RPMI7951 (cell line): ENCODE measurements at regions not wholly inside any gene's neighbourhood (a gene's known extent, or its start where the extent isn't known, plus 50 kb on each side); places are given as distances from the start of the nearest gene placed in this dataset.
A peak's percentile ranks its signal among the peaks of the same experiment; 100 is the strongest.
"Not testable (repeated sequence)": the region's sequence is repeated elsewhere in the genome, so short reads cannot be mapped to it uniquely, and the experiment has no call there.

ENCODE experiments used
- DNase-seq: peaks from one replicate; pipeline ENCODE4 v3.0.0-alpha.2; 2012; ENCODE audit warnings: low read depth

GRCh38 chr1:19591482-19592091 lies 52.5 kb upstream of the NBL1 start:
- no peak for DNase-seq

GRCh38 chr1:19585507-19585906 lies 58.6 kb upstream of the NBL1 start:
- DNase-seq, result no peak

GRCh38 chr1:19582318-19582717 lies 61.8 kb upstream of the NBL1 start:
- DNase-seq, result peak; percentile 34

- no peak for DNase-seq
Measured at GRCh38 chr1:19581381-19581780, 62.7 kb upstream of the NBL1 start.

- no peak for DNase-seq
Measured at GRCh38 chr1:19577561-19577960, 66.5 kb upstream of the NBL1 start.

GRCh38 chr1:19577036-19577435 lies 67.1 kb upstream of the NBL1 start:
- peak; percentile 36 for DNase-seq

GRCh38 chr1:19569786-19570185 lies 74.3 kb upstream of the NBL1 start:
- no peak for DNase-seq

GRCh38 chr1:19567041-19567440 lies 77.1 kb upstream of the NBL1 start:
- DNase-seq, result no peak

- no peak for DNase-seq
Measured at GRCh38 chr1:19564366-19564765, 79.0 kb upstream of the CAPZB start.

- peak; percentile 84 for DNase-seq
Measured at GRCh38 chr1:19563324-19564097, 78.2 kb upstream of the CAPZB start.

GRCh38 chr1:19562847-19563246 lies 77.5 kb upstream of the CAPZB start:
- no peak for DNase-seq

GRCh38 chr1:19560480-19560879 lies 75.1 kb upstream of the CAPZB start:
- DNase-seq, result no peak

- DNase-seq, result peak; percentile 73
Measured at GRCh38 chr1:19559641-19560040, 74.3 kb upstream of the CAPZB start.

GRCh38 chr1:19557609-19558051 lies 72.3 kb upstream of the CAPZB start:
- peak; percentile 57 for DNase-seq

- no peak for DNase-seq
Measured at GRCh38 chr1:19554090-19554489, 68.8 kb upstream of the CAPZB start.

- peak; percentile 76 for DNase-seq
Measured at GRCh38 chr1:19552291-19553010, 67.1 kb upstream of the CAPZB start.

- not testable (repeated sequence) for DNase-seq
Measured at GRCh38 chr1:19551837-19552236, 66.5 kb upstream of the CAPZB start.

- DNase-seq, result peak; percentile 41
Measured at GRCh38 chr1:19550437-19550836, 65.1 kb upstream of the CAPZB start.

- no peak for DNase-seq
Measured at GRCh38 chr1:19547814-19548213, 62.5 kb upstream of the CAPZB start.

- no peak for DNase-seq
Measured at GRCh38 chr1:19536519-19536918, 51.2 kb upstream of the CAPZB start.

GRCh38 chr1:19535214-19535613 lies 49.9 kb upstream of the CAPZB start:
- no peak for DNase-seq
